Natural killer cell (primary cell): ENCODE measurements at regions not wholly inside any gene's neighbourhood (a gene's known extent, or its start where the extent isn't known, plus 50 kb on each side); places are given as distances from the start of the nearest gene placed in this dataset.

Experiments used
- ATAC-seq, 3 donors: fragments of 150-1000 bp in 2 of 3; fragments of 200-7000 bp in 1 of 3; cut with Tn5 transposase; 1 replicate in 1 of 3; 2 replicates in 2 of 3; pipeline ENCODE4 v1.10.0; 2021; ENCODE audit warnings: mild to moderate bottlenecking in 2 of 3, moderate library complexity in 2 of 3
- DNase-seq, 2 donors: peaks; one replicate each; pipeline versions ENCODE4 v3.0.0 to v3.0.0-alpha.2; 2013 to 2021; ENCODE audit warnings: mixed read lengths in 1 of 2
- H3K27ac ChIP-seq: one replicate; pipeline ENCODE4 v1.5.1; 2013; ENCODE audit warnings: mild to moderate bottlenecking, low read length
- H3K27me3 ChIP-seq: one replicate; pipeline ENCODE4 v1.6.1; 2013; ENCODE audit warnings: low read length; ENCODE audit not compliant: control insufficient read depth, insufficient read depth
- H3K36me3 ChIP-seq: one replicate; pipeline ENCODE4 v1.6.1; 2013; ENCODE audit warnings: low read length; ENCODE audit not compliant: control insufficient read depth, insufficient read depth
- H3K4me1 ChIP-seq: one replicate; pipeline ENCODE4 v1.6.1; 2013; ENCODE audit warnings: low read length; ENCODE audit not compliant: control insufficient read depth, insufficient read depth
- H3K4me3 ChIP-seq: one replicate; pipeline ENCODE4 v1.5.1; 2013; ENCODE audit warnings: low read length
- H3K9me3 ChIP-seq: one replicate; pipeline ENCODE4 v1.6.1; 2013; ENCODE audit warnings: low read length; ENCODE audit not compliant: control insufficient read depth, insufficient read depth
- H3K27ac Mint-ChIP-seq, 2 donors: one replicate each; pipeline ENCODE4 v1.8.0; 2022; ENCODE audit warnings: mild to moderate bottlenecking in 2 of 2, mixed read lengths in 2 of 2, moderate library complexity in 1 of 2
- H3K27me3 Mint-ChIP-seq, 2 donors: one replicate each; pipeline ENCODE4 v1.8.0; 2022; ENCODE audit warnings: low read depth in 2 of 2, mixed read lengths in 2 of 2
- H3K36me3 Mint-ChIP-seq: one replicate; pipeline ENCODE4 v1.8.0; 2022; ENCODE audit warnings: mixed read lengths
- H3K4me1 Mint-ChIP-seq, 2 donors: one replicate each; pipeline ENCODE4 v1.8.0; 2022; ENCODE audit warnings: mixed read lengths in 2 of 2
- H3K4me3 Mint-ChIP-seq: one replicate; pipeline ENCODE4 v1.8.0; 2022; ENCODE audit warnings: mild to moderate bottlenecking, moderate library complexity, mixed read lengths
- H3K9me3 Mint-ChIP-seq, 2 donors: one replicate each; pipeline ENCODE4 v1.8.0; 2022; ENCODE audit warnings: mixed read lengths in 2 of 2
- CTCF ChIP-seq: fragments of 200-600 bp; IDR thresholded peaks from one replicate; pipeline ENCODE4 v1.8.0; 2022; ENCODE audit warnings: antibody characterized with exemption
- WGBS: methylation state at CpG from one replicate; pipeline ENCODE4 v1.1.7; 2013; ENCODE audit warnings: missing lambda C conversion rate; ENCODE audit not compliant: insufficient coverage; 5-methylcytosine and 5-hydroxymethylcytosine counted together
- intact Hi-C: fragments of 100-400 bp; cut with micrococcal nuclease; formaldehyde crosslinking; loops from one replicate; pipeline ENCODE4 v1.14.2; 2022

- H3K27ac Mint-ChIP-seq: peak overlapping the region; percentile 11 to 40
- no peak for TF ChIP-seq CTCF
- H3K36me3 Mint-ChIP-seq: no peaks in the 10 kb centered on the region
- H3K27me3 Mint-ChIP-seq: no peaks in the 10 kb centered on the region
- Histone ChIP-seq H3K27ac (no peak overlapping the region), H3K4me1 (no peaks in the 10 kb centered on the region), H3K27me3 (no peaks in the 10 kb centered on the region), H3K4me3 (no peak overlapping the region), H3K9me3 (no peaks in the 10 kb centered on the region), H3K36me3 (no peaks in the 10 kb centered on the region)
- intact Hi-C loops: no loop called here
- H3K4me1 Mint-ChIP-seq: peaks cover 29 to 45% of the 10 kb centered on the region in 2 donors
- 67% methylated on average over 1 of the region's 2 CpGs for WGBS
- DNase-seq: no peak
- H3K4me3 Mint-ChIP-seq: no peak overlapping the region
- peak in 1 of 3 donors; percentile 39 for ATAC-seq
- H3K9me3 Mint-ChIP-seq: no peaks in the 10 kb centered on the region
Observed at GRCh38 chr5:67311208-67311607, 114.6 kb upstream of the CD180 start.

DNA sequence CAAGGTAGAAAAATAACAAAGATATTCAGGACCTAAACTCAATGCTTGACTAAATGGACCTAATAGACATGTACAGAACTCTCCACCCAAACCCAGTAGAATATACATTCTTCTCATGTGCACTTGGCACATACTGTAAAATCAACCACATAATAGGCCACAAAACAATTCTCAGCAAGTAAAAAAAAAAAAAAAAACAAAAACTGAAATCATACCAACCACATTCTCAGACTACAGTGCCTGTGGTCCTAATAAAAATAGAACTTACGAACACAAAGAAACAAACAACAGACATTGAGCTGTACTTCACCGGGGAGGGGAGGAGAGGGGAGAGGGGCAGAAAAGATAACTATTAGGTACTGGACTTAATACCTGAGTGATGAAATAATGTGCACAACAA lies 114.1 kb upstream of the CD180 start:
- peak overlapping the region; percentile 61 for H3K4me3 Mint-ChIP-seq

DNA sequence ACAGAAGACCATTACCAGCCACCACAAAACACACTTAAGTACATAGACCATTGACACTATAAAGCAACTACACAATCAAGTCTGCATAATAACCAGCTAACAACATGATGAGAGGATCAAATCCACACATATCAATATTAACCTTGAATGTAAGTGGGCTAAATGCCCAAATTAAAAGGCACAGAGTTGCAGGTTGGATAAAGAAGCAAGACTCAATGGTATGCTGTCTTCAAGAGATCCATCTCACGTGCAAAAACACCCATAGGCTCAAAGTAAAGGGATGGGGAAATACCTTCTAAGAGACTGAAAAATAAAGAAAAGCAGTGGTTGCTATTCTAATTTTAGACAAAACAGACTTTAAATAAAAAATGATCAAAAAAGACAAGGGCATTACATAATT lies 113.6 kb upstream of the CD180 start:
- intact Hi-C loops: no loop called here
- ATAC-seq (no peak), DNase-seq (no peak)
- no peaks in the 10 kb centered on the region for H3K27me3 Mint-ChIP-seq
- H3K27ac Mint-ChIP-seq: peak overlapping the region in 1 of 2 donors; percentile 40
- H3K4me1 Mint-ChIP-seq: peaks cover 30 to 48% of the 10 kb centered on the region in 2 donors
- Histone ChIP-seq H3K27me3 (no peaks in the 10 kb centered on the region), H3K36me3 (no peaks in the 10 kb centered on the region), H3K4me3 (no peak overlapping the region), H3K27ac (no peak overlapping the region), H3K9me3 (no peaks in the 10 kb centered on the region), H3K4me1 (no peaks in the 10 kb centered on the region)
- no peak overlapping the region for H3K4me3 Mint-ChIP-seq
- no peaks in the 10 kb centered on the region for H3K9me3 Mint-ChIP-seq
- H3K36me3 Mint-ChIP-seq: no peaks in the 10 kb centered on the region
- 83% methylated on average over 1 of the region's 1 CpG for WGBS
- no peak for TF ChIP-seq CTCF

More for the DNA sequence above, 114.1 kb upstream of the CD180 start:
- no peak for TF ChIP-seq CTCF
- no peaks in the 10 kb centered on the region for H3K9me3 Mint-ChIP-seq
- DNase-seq (no peak), ATAC-seq (peak; percentile 49 to 70 (median 61))
- no peaks in the 10 kb centered on the region for H3K36me3 Mint-ChIP-seq
- no peaks in the 10 kb centered on the region for H3K27me3 Mint-ChIP-seq
- no peaks in the 10 kb centered on the region for H3K27me3 ChIP-seq
- intact Hi-C loops: no loop called here
- no CpG with 5 or more reads among the region's 2 CpGs for WGBS
- H3K4me3 ChIP-seq: no peak overlapping the region
- peak overlapping the region in 1 of 2 donors; percentile 40 for H3K27ac Mint-ChIP-seq
- no peaks in the 10 kb centered on the region for H3K4me1 ChIP-seq
- H3K4me1 Mint-ChIP-seq: peaks cover 30 to 48% of the 10 kb centered on the region in 2 donors
- H3K27ac ChIP-seq: no peak overlapping the region
- no peaks in the 10 kb centered on the region for H3K36me3 ChIP-seq
- H3K9me3 ChIP-seq: no peaks in the 10 kb centered on the region

GRCh38 chr5:67308988-67309688 lies 112.5 kb upstream of the CD180 start:
- Histone ChIP-seq H3K4me3 (no peak overlapping the region), H3K27me3 (no peaks in the 10 kb centered on the region), H3K9me3 (no peaks in the 10 kb centered on the region), H3K36me3 (no peaks in the 10 kb centered on the region), H3K27ac (no peak overlapping the region), H3K4me1 (no peaks in the 10 kb centered on the region)
- TF ChIP-seq CTCF: no peak
- no peak for ATAC-seq
- DNase-seq: no peak
- Mint-ChIP-seq H3K36me3 (no peaks in the 10 kb centered on the region), H3K4me1 (peaks cover 30 to 48% of the 10 kb centered on the region in 2 donors), H3K4me3 (no peak overlapping the region), H3K27me3 (no peaks in the 10 kb centered on the region), H3K9me3 (no peaks in the 10 kb centered on the region), H3K27ac (no peak overlapping the region)
- WGBS: 93% methylated on average over 3 of the region's 3 CpGs
- intact Hi-C loops: no loop called here
